SK-N-SH (cell line): ENCODE measurements at regions not wholly inside any gene's neighbourhood (a gene's known extent, or its start where the extent isn't known, plus 50 kb on each side); places are given as distances from the start of the nearest gene placed in this dataset.

Experiments
- CTCF ChIA-PET: fragments of 300-600, 350-600 bp; formaldehyde crosslinking; extraction: SDS; loops from one replicate; lab custom pipeline; 2021; lab: Yijun Ruan, JAX
- POLR2A ChIA-PET: fragments of 350-600 bp; sonication (Branson Sonifier 250); formaldehyde crosslinking; extraction: SDS; loops from one replicate; lab custom pipeline; 2020; ENCODE audit warnings: antibody characterized with exemption, inconsistent platforms; lab: Yijun Ruan, JAX
- DNase-seq: peaks from one replicate; pipeline ENCODE4 v3.0.0; 2012
- H2AFZ ChIP-seq: fragments of 200-600 bp; sonication (generic); 2 replicates; pipeline ENCODE4 v1.8.1; 2016; ENCODE audit warnings: antibody characterized with exemption, mild to moderate bottlenecking, low read depth
- H3F3A ChIP-seq: fragments of 200-600 bp; sonication (generic); replicated peaks from 2 replicates; pipeline ENCODE3; 2016; ENCODE audit warnings: antibody characterized with exemption, mild to moderate bottlenecking; ENCODE audit not compliant: insufficient read depth
- H3K27ac ChIP-seq, 2 experiments: fragments of 200-500 bp in 1 of 2; fragments of 200-600 bp in 1 of 2; sonication (Bioruptor generic) in 1 of 2; sonication (generic), shearing (Covaris generic) in 1 of 2; 2 replicates each; pipeline versions ENCODE4 v1.5.1 to v1.6.1; 2014 to 2016; ENCODE audit warnings: low read depth in 2 of 2, inconsistent platforms in 1 of 2, low read length in 1 of 2, mild to moderate bottlenecking in 1 of 2, mixed read lengths in 1 of 2
- H3K27me3 ChIP-seq: fragments of 200-600 bp; sonication (generic), shearing (Covaris generic); 2 replicates; pipeline ENCODE4 v1.6.1; 2016; ENCODE audit warnings: mixed run types; ENCODE audit not compliant: insufficient read depth
- H3K36me3 ChIP-seq, 2 experiments: fragments of 200-500 bp in 1 of 2; fragments of 200-600 bp in 1 of 2; sonication (Bioruptor generic) in 1 of 2; sonication (generic) in 1 of 2; replicated peaks in 1 of 2; 2 replicates each; pipeline versions ENCODE3 to v1.5.1; 2014 to 2016; ENCODE audit warnings: low read length in 1 of 2, mild to moderate bottlenecking in 1 of 2; ENCODE audit not compliant: insufficient read depth in 2 of 2, control insufficient read depth in 1 of 2
- H3K4me1 ChIP-seq, 2 experiments: fragments of 200-500 bp in 1 of 2; fragments of 200-600 bp in 1 of 2; sonication (Bioruptor generic) in 1 of 2; sonication (generic), shearing (Covaris generic) in 1 of 2; 2 replicates each; pipeline versions ENCODE4 v1.5.1 to v1.6.1; 2014 to 2016; ENCODE audit warnings: low read depth in 1 of 2, low read length in 1 of 2, mixed run types in 1 of 2; ENCODE audit not compliant: insufficient read depth in 2 of 2, control insufficient read depth in 1 of 2
- H3K4me2 ChIP-seq: fragments of 200-600 bp; sonication (generic), shearing (Covaris generic); 2 replicates; pipeline ENCODE4 v1.6.1; 2017; ENCODE audit warnings: mixed run types
- H3K4me3 ChIP-seq, 2 experiments: fragments of 200-500 bp in 1 of 2; fragments of 200-600 bp in 1 of 2; sonication (Bioruptor generic) in 1 of 2; sonication (generic), shearing (Covaris generic) in 1 of 2; 2 replicates each; pipeline versions ENCODE4 v1.5.1 to v1.8.1; 2014 to 2016; ENCODE audit warnings: low read depth in 2 of 2, inconsistent platforms in 1 of 2, low read length in 1 of 2, mild to moderate bottlenecking in 1 of 2, mixed read lengths in 1 of 2, moderate library complexity in 1 of 2
- H3K79me2 ChIP-seq: fragments of 200-600 bp; sonication (generic); 2 replicates; pipeline ENCODE4 v1.8.1; 2017; ENCODE audit warnings: mild to moderate bottlenecking; ENCODE audit not compliant: insufficient read depth
- H3K9ac ChIP-seq: fragments of 200-600 bp; sonication (generic); 2 replicates; pipeline ENCODE4 v1.6.1; 2017; ENCODE audit warnings: mixed run types
- H3K9me2 ChIP-seq: fragments of 200-600 bp; sonication (generic); 2 replicates; pipeline ENCODE4 v1.6.1; 2017; ENCODE audit warnings: mixed run types
- H3K9me3 ChIP-seq: fragments of 200-600 bp; sonication (generic); 2 replicates; pipeline ENCODE4 v1.6.1; 2017; ENCODE audit warnings: mixed run types, mild to moderate bottlenecking, moderate library complexity
- H4K20me1 ChIP-seq: fragments of 200-600 bp; sonication (generic); 2 replicates; pipeline ENCODE4 v1.6.1; 2017; ENCODE audit warnings: mild to moderate bottlenecking, mixed run types; ENCODE audit not compliant: insufficient read depth
- EP300 ChIP-seq, 2 experiments: IDR thresholded peaks; 2 replicates each; pipeline versions ENCODE4 v1.4.0 to v1.6.1; 2012; ENCODE audit warnings: borderline replicate concordance in 1 of 2, low read depth in 1 of 2, low read length in 1 of 2
- FOSL2 ChIP-seq: IDR thresholded peaks from 2 replicates; pipeline ENCODE4 v1.4.0; 2012; ENCODE audit warnings: low read depth, mild to moderate bottlenecking, moderate library complexity, borderline replicate concordance
- FOXM1 ChIP-seq: IDR thresholded peaks from 2 replicates; pipeline ENCODE4 v1.4.0; 2012; ENCODE audit warnings: low read depth, mild to moderate bottlenecking
- GATA2 ChIP-seq: sonication (generic); formaldehyde crosslinking; IDR thresholded peaks from 2 replicates; pipeline ENCODE4 v1.5.0; 2020; ENCODE audit warnings: mild to moderate bottlenecking, missing genetic modification reagents
- NRF1 ChIP-seq: IDR thresholded peaks from 2 replicates; pipeline ENCODE4 v1.6.1; 2012; ENCODE audit warnings: low read depth, mild to moderate bottlenecking, low read length
- PBX3 ChIP-seq: IDR thresholded peaks from 2 replicates; pipeline ENCODE4; 2012
- RFX5 ChIP-seq: IDR thresholded peaks from 2 replicates; pipeline ENCODE4 v1.6.1; 2012; ENCODE audit warnings: mild to moderate bottlenecking, improper control_type of control experiment, low read length
- YY1 ChIP-seq: IDR thresholded peaks from 2 replicates; pipeline ENCODE4 v1.4.0; 2012; ENCODE audit warnings: low read depth, mild to moderate bottlenecking
- ZBTB33 ChIP-seq: IDR thresholded peaks from 2 replicates; pipeline ENCODE4 v1.4.0; 2012; ENCODE audit warnings: low read depth, borderline replicate concordance
- WGBS: methylation state at CpG from one replicate; pipeline ENCODE4 v1.1.6; 2017; ENCODE audit warnings: low lambda C conversion rate; 5-methylcytosine and 5-hydroxymethylcytosine counted together

- Histone ChIP-seq H3K4me3 (no peak overlapping the region), H2AFZ (no peak overlapping the region), H3K9me2 (no peaks in the 10 kb centered on the region), H4K20me1 (no peaks in the 10 kb centered on the region), H3K4me2 (no peak overlapping the region), H3K79me2 (no peaks in the 10 kb centered on the region), H3K36me3 (no peaks in the 10 kb centered on the region), H3K9me3 (no peaks in the 10 kb centered on the region), H3K4me1 (peaks cover 0 to 11% of the 10 kb centered on the region in 2 experiments; a peak in 1 of 4 replicates), H3K27me3 (no peaks in the 10 kb centered on the region), H3K9ac (no peak overlapping the region), H3F3A (no peaks in the 10 kb centered on the region), H3K27ac (no peak overlapping the region)
- CTCF ChIA-PET = no interaction called here
- DNase-seq = no peak
- POLR2A ChIA-PET = no interaction called here
- TF ChIP-seq ZBTB33 = no peak
- no peak for TF ChIP-seq FOSL2
- TF ChIP-seq YY1 = no peak
- TF ChIP-seq PBX3 = no peak
- TF ChIP-seq GATA2 = no peak
- TF ChIP-seq RFX5 = no peak
- no peak for TF ChIP-seq NRF1
- no peak for TF ChIP-seq FOXM1
- WGBS = 5% methylated on average over 1 of the region's 1 CpG
Observed at GRCh38 chr4:38467296-38467695, 196.7 kb upstream of the KLF3 start.

GRCh38 chr4:38468339-38468866 is 195.6 kb upstream of the KLF3 start:
- Histone ChIP-seq H3K4me1 (peaks cover 0 to 7% of the 10 kb centered on the region in 2 experiments; a peak in 1 of 4 replicates), H3K79me2 (no peaks in the 10 kb centered on the region), H3K9me3 (no peaks in the 10 kb centered on the region), H3K4me3 (no peak overlapping the region), H3F3A (no peaks in the 10 kb centered on the region), H3K36me3 (no peaks in the 10 kb centered on the region), H3K4me2 (no peak overlapping the region), H3K9ac (no peak overlapping the region), H2AFZ (no peak overlapping the region), H3K27me3 (no peaks in the 10 kb centered on the region), H3K27ac (0 out of 4 replicates have a peak overlapping the region, but pooled peaks of 1 of the 2 experiments have one; percentile 11), H3K9me2 (no peaks in the 10 kb centered on the region), H4K20me1 (no peaks in the 10 kb centered on the region)
- no peak for TF ChIP-seq EP300 (IDR thresholded peaks at IDR 0.05; ENCODE audit: borderline replicate concordance in 1 of 2, low read depth in 1 of 2, low read length in 1 of 2)
- WGBS = 17% methylated on average over 3 of the region's 3 CpGs
- CTCF ChIA-PET = interaction anchor here (0.6 to 1.7 kb wide), 3 partner anchors 9 to 373 kb away, joined by 3 to 5 read pairs (median 4); no protein-coding TSS in a partner anchor
- DNase-seq = no peak
- POLR2A ChIA-PET = interaction anchor here (0.9 kb wide), 1 partner anchor 399 kb away, joined by 3 read pairs; no protein-coding TSS in a partner anchor
